Inflammatory macrophage (primary cell): ENCODE measurements at regions not wholly inside any gene's neighbourhood (a gene's known extent, or its start where the extent isn't known, plus 50 kb on each side); places are given as distances from the start of the nearest gene placed in this dataset.
"Not testable (repeated sequence)": the region's sequence is repeated elsewhere in the genome, so short reads cannot be mapped to it uniquely, and the experiment has no call there.

Experiments
- DNase-seq, 2 donors: peaks; one replicate each; pipeline ENCODE4 v3.0.0-alpha.2; 2020 to 2022

DNA sequence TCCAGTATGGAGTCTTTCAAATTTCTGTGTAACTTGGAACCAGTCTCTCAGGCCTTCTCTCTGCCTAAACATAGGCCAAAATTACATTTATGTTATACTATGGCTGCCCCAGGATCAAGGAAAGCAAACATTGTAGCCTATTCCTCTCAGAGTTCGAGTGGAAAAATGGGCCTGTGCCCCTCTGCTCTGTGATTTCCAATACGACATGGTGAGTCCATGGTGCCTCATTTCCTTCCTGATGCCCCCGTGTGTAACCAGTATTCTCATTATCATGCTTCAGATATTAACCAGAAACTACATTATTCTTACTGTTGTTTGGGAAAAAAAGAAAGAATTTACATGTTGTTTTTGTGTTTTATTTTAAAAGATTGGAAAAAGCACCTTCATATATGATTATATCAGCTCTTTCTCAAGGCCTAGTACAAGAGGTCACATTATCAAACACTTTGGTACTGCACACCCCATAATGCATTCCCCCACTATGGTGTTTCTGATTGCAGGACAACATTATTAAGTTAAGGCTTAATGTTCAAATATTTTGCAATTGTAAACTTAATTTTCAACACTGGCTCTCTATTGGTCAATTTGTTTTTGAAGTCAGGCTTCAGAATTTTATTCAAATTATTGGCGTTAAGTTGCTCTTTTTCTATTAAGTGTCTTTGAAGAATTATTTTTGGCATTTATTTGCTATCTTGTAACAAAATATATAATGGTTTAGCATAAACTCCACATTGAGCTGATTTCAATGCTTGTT, 151.8 kb upstream of the SLC27A6 start:
- no peak for DNase-seq

DNA sequence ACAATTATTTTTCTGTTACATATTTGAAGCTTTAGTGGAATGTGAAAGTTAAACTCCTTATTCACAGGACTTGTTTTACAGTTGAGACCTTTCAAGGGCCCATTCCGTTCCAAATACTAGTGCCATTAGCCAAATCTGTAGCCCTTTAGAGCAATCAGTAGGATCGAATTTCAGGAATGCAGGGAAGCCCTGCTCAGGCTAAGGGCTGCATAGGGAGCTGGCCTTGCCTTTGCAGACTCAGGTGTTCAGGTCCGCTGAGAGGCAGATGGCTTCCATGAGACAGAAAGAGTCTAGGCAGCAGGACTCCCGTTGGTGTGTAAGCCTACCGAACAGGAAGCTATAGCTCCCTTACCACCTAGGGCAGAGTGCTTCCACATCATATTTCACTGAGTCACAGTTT, 150.1 kb upstream of the SLC27A6 start:
- DNase-seq, result no peak

DNA sequence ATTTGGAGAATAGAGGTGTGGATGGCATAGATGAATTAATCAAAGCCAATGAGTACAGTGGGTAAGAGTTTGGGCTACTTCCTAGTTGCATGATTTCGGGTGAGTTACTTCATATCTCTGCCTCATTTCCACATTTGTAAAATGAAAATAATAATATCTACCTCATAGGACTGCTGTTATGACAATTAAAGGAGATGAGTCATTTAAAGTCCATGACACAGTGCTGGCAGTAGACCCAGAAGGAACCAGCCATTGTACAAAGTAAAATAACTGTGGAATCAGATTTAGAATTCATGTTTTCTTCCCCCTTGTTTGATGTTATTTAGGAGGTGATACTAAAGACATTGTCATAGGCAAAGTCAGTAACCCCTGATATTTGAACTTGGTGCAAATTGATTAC, 139.5 kb upstream of the SLC27A6 start:
- no peak for DNase-seq

DNA sequence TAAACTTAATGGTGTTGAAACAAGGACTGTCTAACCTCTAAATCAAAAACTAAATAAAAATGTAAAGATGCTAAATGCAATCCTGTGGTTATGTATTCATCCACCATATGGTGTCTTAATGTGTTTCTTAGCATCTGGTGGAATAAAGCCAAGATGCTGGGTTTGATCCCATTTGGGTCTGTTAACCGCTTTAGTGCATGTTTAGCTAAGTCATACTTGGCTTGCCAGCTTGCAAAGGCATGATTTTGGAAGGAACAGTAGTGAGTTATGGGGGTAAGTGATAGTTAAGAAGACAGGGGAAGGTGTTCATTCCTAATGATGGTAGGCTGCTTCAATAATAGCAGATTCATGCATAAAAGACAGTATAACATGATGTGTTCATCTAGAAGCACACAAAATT, 139.0 kb upstream of the SLC27A6 start:
- no peak for DNase-seq

DNA sequence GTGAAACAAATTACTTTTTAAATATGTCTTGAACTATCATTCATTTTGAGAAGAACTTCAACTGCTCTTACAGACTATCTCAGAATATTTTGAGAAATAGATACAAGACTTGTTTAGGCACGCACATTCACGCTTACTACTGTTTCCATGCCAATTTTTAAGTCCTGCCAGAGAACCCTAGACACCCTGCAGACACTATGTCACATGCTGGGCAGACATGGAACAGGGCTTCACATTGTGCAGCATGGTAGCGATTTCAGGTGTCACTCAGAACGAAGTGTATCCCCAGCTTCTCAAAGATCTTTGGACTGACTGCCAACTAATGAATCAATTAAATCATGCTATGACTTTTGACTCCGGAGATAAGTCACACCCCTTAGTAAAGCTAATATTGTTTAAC, 128.7 kb upstream of the SLC27A6 start:
- DNase-seq, result no peak

DNA sequence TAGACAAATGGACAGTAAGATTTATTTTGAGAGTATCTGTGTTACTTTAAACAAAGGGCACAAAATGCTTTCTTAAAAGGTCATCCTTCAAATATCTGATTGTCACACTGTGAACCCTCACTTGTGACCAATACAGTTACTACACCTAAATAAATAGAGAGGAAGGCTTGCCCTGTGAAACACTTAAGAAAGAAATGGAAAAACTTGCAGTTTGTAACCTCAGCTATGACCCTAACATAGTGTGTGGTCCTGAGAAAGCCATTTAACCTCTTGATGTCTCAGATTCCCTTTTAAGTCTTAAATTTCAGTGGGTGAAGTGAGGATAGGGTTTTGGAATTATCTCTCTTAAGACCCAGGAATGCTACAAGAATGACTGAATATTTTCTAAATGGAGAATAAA, 126.7 kb upstream of the SLC27A6 start:
- DNase-seq, result no peak

DNA sequence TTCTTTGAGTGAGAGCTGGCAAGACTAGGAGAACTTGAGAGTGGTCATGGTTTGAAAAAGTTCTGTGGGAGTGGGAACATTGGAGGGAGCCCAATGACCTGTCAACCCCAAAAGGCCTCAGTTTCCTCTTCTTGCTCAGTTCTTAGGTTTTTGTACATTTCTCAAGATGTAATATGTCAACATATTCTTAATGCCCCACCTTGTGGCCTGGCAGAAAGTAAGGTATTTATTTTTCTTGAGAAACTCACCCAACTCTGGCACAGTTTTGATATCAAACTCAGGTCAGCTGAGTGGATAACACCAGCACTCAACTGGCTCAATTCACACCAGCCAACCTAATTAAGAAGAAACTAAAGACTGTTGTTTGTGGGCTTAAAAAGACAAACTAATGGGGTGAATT, 123.0 kb upstream of the SLC27A6 start:
- DNase-seq, result no peak

DNA sequence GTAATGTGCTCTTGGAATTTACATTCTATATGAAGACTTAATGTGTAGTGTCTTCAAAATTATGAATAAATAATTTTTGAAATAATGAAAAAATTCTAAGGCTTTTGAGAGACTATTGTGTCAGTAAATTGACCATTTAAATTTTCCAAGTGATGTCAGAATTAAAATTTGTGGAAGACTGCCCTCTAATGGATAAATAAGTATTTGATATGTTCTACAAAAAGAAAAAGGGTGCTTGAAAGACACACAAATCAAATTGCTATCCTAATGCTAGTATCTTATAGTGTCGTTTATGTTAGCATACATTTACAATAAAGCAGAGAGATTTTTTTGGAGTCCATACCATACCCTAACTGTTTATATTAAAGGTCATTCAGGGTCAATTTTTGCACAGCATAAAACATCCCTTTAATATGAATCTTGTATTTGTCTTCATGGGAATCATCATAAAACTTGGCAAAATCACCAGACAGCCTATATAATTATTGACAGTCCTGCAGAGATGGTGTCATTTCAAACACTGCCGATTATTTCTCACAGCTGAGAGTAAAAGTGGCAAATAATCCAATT, 120.8 kb upstream of the SLC27A6 start:
- no peak for DNase-seq

DNA sequence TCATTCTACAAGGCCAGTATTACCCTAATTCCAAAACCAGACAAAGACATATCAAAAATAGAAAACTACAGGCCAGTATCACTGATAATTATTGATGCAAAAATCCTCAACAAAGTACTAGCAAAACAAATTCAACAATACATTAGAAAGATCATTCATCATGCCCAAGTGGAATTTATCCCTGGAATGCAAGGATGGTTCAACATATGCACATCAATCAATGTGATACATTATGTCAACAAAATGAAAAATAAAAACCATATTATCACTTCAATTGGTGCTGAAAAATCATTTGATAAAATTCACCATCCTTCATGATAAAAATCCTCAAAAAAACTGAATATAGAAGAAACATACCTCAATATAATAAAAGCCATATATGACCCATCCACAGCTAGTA, 115.2 kb upstream of the SLC27A6 start:
- DNase-seq, result no peak

DNA sequence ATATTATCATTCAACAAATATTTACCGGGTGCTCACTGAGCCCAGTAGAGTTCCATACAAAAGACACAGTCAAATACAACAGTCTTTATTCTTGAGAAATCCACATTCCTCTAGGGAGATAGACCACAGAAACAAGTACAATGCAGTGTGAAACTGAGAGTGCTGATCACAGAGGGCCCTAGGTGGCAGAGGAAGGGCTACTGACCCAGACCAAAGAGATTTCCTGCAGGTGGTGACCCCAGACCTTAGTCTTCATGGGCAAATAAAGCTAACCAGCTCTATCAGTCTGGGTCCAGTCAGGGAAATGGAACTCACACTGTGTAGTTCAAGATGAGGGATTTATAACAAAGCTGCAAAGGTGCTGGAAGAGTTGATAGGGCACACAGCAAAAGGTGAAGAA, 110.4 kb upstream of the SLC27A6 start:
- DNase-seq, result no peak

DNA sequence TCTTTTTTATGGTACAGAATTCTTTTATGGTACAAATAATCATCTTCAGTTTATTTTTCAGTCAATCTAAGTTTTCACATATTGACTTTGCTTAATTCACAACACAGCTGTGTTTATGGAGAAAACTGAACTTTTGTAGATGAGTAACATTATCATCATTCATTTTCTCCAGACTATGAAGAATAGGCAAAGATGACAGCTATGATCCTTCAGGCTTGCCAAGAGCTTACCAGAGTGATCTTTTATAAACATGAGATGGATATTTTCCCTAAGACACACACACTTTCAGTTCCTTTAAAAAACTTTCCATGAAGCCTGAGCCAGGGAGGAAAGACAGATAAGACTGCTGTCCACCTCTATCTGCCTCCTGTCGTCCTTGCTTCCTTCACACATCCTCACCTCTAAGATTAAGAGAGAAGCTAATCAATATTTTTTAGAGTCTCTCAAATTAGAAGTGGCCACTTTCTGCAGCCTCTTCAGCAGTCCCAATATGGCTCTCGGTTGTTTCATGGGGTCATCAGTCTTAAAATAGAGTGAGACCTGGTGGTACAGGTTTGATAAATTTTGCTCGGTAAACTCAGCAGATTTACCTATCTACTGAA, 108.1 kb upstream of the SLC27A6 start:
- DNase-seq, result no peak

DNA sequence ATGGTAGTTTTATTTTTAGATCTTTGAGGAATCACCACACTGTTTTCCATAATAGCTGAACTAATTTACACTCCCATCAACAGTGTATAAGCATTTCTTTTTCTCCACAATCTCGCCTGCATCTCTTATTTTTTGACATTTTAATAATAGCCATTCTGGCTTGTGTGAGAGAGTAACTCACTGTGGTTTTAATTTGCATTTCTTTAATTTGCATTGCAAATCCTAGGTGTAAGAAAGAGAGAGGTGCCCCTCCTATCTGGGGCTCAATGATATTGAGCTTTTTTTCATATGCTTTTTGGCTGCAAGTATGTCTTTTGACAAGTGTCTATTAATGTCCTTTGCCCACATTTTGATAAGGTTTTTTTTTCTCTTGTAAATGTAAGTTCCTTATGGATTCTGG, 106.3 kb upstream of the SLC27A6 start:
- no peak for DNase-seq

DNA sequence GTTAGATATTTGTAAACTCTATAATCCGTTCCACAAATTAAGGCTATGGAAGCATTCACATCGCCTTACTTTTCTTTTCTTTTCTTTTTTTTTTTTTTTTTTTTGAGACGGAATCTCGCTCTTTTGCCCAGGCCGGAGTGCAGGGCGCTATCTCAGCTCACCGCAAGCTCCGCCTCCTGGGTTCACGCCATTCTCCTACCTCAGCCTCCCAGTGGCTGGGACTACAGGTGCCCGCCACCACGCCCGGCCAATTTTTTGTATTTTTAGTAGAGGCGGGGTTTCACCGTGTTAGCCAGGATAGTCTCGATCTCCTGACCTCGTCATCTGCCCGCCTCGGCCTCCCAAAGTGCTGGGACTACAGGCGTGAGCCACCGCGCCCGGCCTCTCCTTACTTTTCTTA, 104.1 kb upstream of the SLC27A6 start:
- DNase-seq, result not testable (repeated sequence)

DNA sequence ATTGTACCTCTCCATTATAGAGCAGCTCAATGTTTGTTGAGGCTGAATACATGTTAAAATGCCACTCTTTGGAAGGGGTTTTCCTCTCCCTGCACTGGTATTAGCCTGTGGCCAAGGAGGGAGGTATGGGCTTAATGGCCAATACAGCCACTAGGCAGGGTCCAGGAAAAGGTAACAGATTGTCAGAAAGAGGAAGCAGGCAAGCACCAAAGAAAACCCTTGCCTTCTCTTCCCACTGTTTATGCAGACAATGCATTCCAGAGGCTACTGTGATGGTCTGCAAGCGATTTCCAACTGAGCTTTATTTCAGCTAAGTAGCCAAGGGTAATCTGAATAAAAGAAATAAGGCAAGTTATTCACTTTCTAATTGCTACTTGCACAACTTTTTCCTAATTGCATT, 95.3 kb upstream of the SLC27A6 start:
- DNase-seq, result no peak

DNA sequence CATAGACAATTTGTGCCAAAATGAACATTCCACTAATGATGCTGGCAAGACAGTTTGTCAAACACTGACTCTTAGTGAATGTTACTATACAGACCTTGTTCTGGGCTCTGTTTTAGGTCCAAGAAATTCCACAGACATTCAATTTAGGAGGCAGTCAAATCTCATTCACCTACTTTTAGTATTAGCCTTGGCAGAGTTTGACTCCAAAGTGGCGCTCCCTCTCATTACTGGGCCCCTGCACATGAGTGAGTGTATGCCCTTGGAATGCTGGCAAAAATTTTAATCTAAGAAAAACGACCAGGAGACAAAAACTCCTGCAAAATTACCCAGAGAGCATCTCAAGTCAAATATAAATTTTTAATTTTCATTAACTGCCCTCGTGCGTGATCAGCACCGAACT, 94.9 kb upstream of the SLC27A6 start:
- no peak for DNase-seq

DNA sequence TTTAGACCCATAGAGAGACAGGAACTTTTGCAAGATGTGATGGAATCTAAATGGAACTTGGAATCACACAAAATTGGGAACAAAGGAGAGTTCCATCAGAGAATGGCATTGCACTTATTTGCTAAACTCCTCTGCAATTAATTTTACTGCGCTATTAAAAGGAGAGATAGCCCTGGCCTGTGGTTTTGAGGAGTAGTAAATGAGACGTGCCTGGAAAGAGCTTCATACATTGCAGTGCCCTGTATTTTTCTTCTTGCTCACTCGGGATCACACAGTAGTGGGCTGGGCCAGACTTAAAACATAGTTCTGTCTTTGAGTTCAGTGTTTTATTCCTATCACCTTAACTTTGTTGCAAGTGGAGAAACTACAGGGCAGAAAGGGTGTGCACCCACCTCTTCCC, 94.4 kb upstream of the SLC27A6 start:
- DNase-seq, result no peak

DNA sequence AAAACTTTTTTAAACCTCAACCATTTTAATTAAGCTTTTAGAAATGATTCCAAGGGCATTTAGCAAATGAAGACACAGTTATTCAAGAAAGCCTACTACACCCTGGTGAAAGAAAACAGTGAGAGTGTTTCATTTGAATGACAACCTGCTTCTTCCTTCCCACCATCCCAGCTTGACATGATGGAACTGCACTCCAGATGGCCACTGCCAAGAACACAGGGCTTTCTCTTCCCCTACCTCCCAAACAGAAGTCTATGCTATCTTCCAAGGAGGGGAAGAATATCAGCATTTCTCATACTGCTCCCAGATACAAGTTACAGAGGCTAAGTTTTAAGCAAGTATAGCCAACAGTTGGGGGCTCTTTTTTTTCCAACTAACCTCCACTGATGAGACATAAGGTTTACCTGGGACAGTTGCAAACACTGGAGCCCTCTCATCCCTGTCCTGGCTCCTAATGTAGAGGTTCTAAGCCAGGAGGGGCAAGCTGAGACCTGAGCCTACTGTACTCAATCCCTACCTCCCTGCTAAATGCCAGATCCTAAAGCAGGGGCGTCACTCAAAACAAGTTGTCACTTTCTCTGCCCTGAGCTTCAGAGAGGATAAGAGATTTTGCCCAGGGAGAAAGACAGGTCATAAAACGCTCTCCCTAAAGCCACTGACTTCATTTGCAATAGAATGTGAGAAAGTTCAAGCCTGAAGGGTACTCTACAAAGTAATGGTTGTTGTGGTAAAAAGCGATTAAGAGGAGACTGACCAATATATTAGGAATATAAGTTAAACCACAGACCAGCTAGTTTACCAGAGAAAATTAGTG, 88.5 kb upstream of the SLC27A6 start:
- no peak for DNase-seq

DNA sequence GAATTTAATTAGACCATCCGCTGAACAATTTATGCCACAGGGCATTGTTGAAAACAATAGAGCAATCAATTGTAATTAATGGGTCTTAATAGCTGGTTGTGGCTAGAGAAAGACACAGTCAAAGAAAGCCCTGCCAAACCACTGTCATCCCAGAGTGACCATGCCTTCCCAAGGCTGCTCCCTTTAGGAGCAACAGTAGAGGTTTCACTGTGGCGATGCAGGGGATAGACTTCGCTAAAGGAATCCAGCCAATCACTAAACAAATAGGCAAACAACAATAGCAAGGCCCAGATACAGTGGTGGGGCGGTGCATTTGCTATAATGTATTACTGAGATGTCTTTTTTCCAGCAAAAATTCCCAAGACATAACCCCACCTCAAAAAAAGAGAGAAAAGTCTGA, 87.8 kb upstream of the SLC27A6 start:
- DNase-seq, result no peak

DNA sequence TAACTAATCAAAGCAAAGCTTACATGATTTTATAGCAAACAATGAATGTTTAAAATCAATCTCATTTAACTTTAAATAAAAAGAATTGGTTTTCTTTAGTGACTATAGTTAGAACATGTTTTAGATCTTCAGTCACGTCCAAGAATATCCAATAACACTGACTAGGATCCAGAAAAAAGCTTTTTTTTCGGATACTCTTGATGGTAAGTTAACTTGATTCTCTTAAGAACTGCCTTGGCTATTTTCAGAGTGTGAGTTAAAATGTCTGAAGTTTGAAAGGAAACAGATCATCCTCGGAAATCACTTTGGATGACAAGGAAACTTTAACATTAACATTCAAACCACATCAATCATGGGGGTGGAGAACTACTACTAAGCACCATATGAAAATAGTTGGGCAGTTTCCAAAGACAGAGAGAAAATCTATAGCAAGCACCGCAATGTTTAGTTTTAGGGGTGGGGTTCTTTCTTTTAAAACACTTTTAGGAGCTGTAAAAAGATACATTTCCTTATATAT, 83.7 kb upstream of the SLC27A6 start:
- no peak for DNase-seq

DNA sequence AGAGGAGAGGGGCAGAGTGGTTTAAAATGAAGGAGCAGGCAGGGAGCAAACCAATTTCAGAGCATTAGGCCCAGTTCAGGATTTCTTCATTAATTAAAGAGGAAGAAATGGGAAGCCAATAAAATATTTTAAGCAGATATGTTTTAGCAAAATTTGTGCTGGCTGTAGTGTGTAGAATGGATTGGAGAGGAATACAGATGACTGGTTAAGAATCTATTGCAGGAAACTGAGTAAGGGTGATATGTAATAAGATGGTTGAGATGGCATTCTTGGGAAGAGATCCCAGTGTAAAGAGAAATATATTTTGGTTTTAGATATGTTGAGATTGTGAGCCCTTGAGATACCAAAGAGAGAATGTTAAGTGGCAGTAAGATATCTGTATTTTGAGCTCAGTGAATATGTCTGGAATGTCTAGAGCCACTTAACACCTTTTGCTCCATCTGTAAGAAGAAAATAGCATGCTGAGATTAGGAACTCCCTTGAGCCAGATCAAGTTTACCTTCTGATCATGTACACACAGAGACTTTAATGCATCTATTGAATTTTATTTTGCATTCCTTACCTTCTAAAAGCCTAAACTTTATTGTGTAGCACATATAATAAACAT, 79.5 kb upstream of the SLC27A6 start:
- no peak for DNase-seq

DNA sequence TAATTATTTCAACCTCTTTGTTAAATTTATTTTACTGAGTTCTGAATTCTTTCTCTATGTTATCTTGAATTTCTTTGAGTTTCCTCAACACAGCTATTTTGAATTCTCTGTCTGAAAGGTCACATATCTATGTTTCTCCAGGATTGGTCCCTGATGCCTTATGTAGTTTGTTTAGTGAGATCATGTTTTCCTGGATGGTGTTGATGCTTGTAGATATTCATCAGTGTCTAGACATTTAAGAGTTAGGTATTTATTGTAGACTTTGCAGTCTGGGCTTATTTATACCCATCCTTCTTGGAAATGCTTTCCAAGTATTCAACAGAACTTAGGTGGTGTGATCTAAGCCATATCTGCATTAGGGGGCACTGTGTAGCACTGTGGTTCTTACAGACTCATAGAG, 70.2 kb upstream of the SLC27A6 start:
- DNase-seq, result no peak

DNA sequence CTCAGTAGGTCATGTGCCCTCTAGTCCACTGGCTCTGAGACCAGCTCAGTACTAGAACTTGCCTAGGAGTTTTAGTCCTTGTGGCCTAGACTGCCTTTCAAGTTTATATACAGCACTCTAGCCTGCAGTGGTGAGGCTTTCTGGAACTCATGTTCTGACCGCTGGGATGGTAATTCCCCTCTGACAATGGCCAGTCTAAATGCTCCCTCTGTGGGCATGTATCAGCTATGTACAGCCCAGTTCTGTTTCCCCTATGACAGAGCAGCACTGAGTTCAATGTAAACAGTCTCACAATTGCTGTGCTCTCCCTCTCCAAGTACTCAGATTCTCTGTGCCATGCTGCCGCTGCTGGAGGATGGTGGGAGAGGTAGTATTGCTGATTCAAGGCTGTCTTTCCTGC, 68.6 kb upstream of the SLC27A6 start:
- no peak for DNase-seq

DNA sequence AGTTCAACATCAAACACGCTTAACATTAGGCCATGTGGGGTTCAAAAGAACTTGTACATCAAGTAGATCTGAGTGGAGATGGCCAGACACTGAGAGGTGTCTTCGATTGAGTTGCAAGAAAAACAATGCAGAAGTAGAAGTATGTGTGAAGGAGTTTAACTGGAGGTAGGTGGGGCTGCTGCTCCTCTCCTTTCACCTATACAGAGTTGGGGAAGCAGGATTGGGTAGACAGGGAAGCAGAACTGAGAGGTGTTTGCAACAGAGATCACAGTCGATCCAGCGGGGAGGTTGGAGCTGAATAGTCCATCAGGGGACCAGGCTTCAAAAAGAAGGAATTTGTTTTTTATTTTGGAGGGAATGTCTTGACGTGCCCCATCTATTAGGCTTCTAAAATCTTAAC, 61.7 kb upstream of the SLC27A6 start:
- DNase-seq, result no peak
